SU-DHL-6 (cell line): ENCODE measurements at regions not wholly inside any gene's neighbourhood (a gene's known extent, or its start where the extent isn't known, plus 50 kb on each side); places are given as distances from the start of the nearest gene placed in this dataset.

ENCODE experiments used
- EZH2phosphoT487 ChIP-seq: fragments of 200-600 bp; sonication (generic), shearing (Covaris generic); conservative IDR thresholded peaks from 2 replicates; pipeline ENCODE4 v1.6.1; 2018; ENCODE audit warnings: mild to moderate bottlenecking, antibody characterized with exemption, low read length, moderate library complexity, mixed read lengths
- TF ChIP-seq, protein P1 (sequence below): fragments of 200-600 bp; sonication (generic); IDR thresholded peaks from one replicate; pipeline ENCODE4 v1.5.1; 2017; ENCODE audit warnings: antibody characterized with exemption, mild to moderate bottlenecking, low read length, moderate library complexity; ENCODE audit not compliant: insufficient read depth, poor library complexity, severe bottlenecking

DNA sequence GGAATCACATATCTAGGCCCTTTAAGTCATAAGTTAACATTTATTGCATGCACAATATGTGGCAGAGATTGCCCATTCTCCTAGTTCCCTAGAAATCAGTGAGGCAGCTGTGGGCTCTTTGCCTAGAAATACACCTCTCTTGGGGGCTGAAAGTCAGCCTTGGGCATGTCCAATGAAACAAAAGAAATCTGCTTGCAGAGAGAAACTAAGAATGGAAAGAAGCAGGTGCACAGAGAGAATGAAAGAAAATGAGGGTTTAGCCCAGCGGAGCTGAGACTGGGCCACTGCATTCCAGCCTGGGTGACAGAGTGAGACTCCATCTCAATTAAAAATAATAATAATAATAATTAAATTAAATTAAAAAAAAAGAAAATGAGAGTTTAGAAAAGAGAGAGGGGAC, 57.3 kb upstream of the DAB2 start:
- TF ChIP-seq, protein P1, sequence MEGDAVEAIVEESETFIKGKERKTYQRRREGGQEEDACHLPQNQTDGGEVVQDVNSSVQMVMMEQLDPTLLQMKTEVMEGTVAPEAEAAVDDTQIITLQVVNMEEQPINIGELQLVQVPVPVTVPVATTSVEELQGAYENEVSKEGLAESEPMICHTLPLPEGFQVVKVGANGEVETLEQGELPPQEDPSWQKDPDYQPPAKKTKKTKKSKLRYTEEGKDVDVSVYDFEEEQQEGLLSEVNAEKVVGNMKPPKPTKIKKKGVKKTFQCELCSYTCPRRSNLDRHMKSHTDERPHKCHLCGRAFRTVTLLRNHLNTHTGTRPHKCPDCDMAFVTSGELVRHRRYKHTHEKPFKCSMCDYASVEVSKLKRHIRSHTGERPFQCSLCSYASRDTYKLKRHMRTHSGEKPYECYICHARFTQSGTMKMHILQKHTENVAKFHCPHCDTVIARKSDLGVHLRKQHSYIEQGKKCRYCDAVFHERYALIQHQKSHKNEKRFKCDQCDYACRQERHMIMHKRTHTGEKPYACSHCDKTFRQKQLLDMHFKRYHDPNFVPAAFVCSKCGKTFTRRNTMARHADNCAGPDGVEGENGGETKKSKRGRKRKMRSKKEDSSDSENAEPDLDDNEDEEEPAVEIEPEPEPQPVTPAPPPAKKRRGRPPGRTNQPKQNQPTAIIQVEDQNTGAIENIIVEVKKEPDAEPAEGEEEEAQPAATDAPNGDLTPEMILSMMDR = no peak
- no peak for TF ChIP-seq EZH2phosphoT487
